C4-2B (cell line): ENCODE measurements at regions not wholly inside any gene's neighbourhood (a gene's known extent, or its start where the extent isn't known, plus 50 kb on each side); places are given as distances from the start of the nearest gene placed in this dataset.

ENCODE experiments used
- CTCF ChIP-seq: fragments of 450-650 bp; conservative IDR thresholded peaks from 2 replicates; pipeline ENCODE4 v1.5.1; 2017; ENCODE audit warnings: mild to moderate bottlenecking
- ZFX ChIP-seq: fragments of 450-650 bp; IDR thresholded peaks from 2 replicates; pipeline ENCODE4 v1.6.1; 2017

- no peak for TF ChIP-seq CTCF
- TF ChIP-seq ZFX, result no peak
These were observed 95.4 kb upstream of the FOXQ1 start for GRCh38 chr6:1216488-1216974.
